ENCODE measurements at regions not wholly inside any gene's neighbourhood (a gene's known extent, or its start where the extent isn't known, plus 50 kb on each side); places are given as distances from the start of the nearest gene placed in this dataset.
"Not testable (repeated sequence)": the region's sequence is repeated elsewhere in the genome, so short reads cannot be mapped to it uniquely, and the experiment has no call there.

- DNase-seq, result not testable (repeated sequence)
Observed at GRCh38 chr6:3672339-3672738, 79.2 kb downstream of the PXDC1 start.

DNA sequence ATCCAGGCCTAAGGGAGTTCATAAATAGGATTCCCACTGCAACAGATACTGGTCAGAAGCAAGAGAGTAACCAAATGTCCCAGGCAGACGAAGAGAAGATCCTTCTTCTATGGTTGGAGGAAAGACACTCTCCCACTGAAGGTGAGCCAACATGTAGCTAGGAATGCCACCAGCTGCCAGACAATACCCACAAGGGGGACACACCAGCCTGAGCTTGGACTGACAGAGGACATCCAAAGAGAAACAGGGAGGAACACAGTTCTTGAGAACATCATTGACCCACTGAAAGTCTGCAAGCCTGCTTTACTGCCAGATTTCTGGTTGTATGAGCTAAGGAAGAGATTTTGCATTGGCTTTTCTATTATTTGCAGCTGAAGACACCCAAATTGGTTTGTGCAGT is 80.1 kb downstream of the PXDC1 start:
- DNase-seq, result no peak

DNA sequence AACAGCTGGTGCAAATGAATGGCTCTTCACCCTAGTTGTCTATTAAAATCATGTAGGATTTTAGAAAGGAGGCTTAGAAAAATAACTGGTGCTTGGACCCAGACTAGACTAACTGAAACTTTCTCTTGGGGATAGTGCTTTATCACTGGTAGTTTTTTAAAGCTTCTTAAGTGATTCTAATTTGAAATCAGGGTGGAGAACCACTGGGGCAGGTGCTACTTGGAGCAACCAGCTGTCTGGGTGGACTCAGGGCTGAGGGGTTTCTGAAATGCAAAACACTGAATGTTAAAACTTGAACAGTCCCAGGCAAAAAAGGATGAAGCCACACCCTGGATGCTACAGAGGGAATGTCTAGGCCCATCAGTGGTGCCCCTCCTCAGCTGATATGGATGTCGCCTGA is 81.2 kb downstream of the PXDC1 start:
- no peak for DNase-seq

DNA sequence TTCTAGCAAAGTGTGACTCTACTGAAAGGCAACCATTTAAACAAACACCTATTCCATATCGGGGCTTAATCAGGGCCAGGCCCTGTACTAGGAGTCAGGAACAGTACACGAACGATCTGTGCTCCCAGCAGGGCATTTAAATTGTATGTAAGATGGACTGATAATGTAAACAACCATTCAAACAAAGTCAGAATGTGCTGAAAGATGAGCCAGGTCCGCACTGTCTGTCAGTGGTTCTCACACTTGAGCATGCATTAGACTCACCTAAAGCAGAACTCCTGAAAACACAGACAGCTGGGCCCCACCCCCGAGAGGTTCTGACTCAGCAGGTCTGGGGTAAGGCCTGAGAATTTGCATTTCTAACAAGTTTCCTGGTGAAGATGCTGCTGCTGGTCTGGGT is 81.6 kb downstream of the PXDC1 start:
- no peak for DNase-seq

DNA sequence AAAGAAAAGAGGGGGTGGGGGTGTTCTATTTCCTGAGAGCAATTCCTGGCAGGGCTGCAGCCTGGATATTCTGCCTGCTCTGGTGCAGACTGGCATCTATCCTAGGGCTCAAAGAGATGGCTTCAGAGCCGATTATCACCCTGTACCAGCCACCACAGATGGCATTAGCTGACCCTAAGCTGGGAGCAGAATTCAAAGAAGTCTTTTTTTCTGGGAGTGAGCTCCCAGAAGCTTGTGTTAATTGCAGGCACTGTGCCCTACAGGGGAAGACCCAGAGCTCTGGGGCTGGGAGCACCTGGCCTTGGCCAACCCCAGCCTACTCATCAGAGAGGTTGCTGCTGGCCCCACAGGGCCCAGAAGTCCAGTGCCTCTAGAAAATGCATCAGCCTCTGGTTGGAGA is 85.9 kb downstream of the PXDC1 start:
- peak in 6 of 14 donors; percentile 25 to 54 (median 36) for DNase-seq

GRCh38 chr6:3664625-3665041 is 86.9 kb downstream of the PXDC1 start:
- DNase-seq, result no peak

DNA sequence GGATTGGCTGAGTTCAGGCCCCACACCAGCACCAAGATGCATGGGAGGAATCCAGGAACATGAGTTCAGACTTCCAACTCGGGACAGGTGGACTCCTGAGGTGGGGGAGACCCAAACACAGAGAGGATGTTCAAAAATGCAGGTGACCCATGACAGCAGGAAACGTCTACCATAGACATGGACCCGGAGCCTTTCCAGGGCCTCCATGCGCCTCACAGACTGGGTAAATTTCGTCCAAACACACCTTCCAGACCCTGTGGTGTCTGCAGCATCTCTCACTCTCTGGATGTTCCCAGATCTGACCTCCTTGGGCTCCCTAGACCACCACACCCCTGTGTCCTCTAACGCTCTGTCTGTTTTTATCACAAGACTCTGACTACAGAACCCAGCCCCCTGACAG is 87.7 kb downstream of the PXDC1 start:
- no peak for DNase-seq

- no peak for DNase-seq
Observed at GRCh38 chr6:3663081-3663480, 88.4 kb downstream of the PXDC1 start.

- no peak for DNase-seq
Observed at GRCh38 chr6:3661390-3661789, 90.1 kb downstream of the PXDC1 start.

- no peak for DNase-seq
Observed at GRCh38 chr6:3660473-3660872, 91.0 kb downstream of the PXDC1 start.

DNA sequence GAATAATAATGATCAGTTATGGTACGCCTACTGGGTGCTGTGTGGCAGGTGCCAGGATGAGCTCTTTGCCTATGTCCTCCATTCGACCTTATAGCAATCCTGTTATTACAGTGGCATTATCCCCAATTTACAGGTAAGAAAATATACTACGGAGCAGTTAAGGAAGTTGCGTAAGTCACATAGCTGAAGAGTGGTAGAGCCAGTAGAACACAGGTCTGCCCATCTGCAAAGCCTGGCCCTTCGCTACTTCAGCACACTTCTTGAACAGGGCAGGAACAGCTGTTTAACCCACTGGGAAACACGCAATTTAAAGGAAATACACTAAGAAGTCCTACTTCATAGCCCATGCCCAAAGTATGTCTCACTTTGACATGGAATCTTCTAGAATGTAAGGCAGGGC is 91.8 kb downstream of the PXDC1 start:
- DNase-seq, result no peak

DNA sequence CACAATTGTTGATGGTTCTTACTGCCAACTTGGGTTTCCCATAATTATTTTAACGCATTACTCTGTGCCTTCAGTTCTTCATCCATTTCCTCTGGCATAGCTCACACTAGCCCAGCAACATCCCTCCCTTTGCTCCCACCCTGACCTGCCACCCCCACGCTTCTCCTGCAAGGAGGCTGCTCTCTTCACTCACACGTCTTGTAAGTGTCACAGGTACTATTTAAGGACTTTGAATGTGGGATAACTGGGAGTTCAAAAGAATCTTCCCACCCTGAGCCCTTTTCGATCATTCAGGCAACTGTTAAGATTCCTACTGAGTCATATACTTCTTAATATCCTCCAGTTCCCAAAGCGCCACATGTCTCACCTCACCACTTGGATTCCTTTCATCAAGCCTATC is 95.4 kb downstream of the PXDC1 start:
- no peak for DNase-seq

DNA sequence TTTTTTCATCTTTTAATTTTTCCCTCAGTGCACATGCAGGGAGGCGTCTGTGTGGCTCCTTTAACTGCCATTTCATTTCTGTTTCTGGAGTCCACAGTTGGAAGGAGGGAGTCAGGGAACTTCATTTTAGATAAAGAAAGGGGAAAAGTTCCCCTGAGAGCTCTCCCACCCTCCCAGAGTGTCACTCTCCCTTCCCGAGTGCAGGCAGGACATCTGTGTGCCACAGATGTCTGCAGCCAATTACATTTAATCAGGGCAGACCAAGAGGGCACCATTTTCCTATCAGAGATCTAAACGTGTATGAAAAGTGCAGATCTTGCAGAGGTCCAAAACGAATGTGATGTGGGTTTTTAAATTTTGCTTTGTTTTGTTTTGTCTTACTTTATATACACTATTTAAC is 96.6 kb downstream of the PXDC1 start:
- DNase-seq, result no peak

DNA sequence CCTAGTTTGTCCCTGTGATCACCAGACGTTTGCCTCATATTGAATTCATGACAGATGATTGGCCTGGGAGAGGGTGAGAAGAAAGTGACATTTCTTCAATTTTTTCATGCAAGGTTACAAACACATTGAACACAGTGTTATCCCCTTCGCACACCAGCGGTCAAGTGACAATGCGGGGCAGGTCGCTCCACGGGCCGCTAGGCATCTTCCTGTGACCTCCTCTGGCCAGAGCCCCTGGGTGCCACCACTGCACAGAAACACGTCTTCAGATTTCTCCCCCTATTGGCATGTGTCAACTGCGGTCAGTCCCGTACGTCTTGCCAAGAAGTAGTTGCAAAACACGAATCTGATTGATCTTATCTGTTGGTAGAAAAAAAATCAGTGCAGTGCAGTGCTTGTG is 97.1 kb downstream of the PXDC1 start:
- no peak for DNase-seq

GRCh38 chr6:3653528-3654070 is 97.9 kb downstream of the PXDC1 start:
- no peak for DNase-seq

GRCh38 chr6:3651698-3652229 is 99.7 kb downstream of the PXDC1 start:
- DNase-seq, result no peak

GRCh38 chr6:3650959-3651697 is 100.4 kb downstream of the PXDC1 start:
- no peak for DNase-seq

- no peak for DNase-seq
Observed at GRCh38 chr6:3650076-3650958, 101.2 kb downstream of the PXDC1 start.

- DNase-seq, result no peak
Observed at GRCh38 chr6:3648724-3649123, 102.8 kb downstream of the PXDC1 start.

- DNase-seq, result no peak
Observed at GRCh38 chr6:3646616-3647362, 104.7 kb downstream of the PXDC1 start.

GRCh38 chr6:3644739-3645012 is 106.8 kb downstream of the PXDC1 start:
- peak in 1 of 14 donors; percentile 34 for DNase-seq

- no peak for DNase-seq
Observed at GRCh38 chr6:3643921-3644738, 107.4 kb downstream of the PXDC1 start.

All from C1 segment of cervical spinal cord (tissue), 14 donors.